HUES48 (cell line): ENCODE measurements at regions not wholly inside any gene's neighbourhood (a gene's known extent, or its start where the extent isn't known, plus 50 kb on each side); places are given as distances from the start of the nearest gene placed in this dataset.

Experiments used
- H3K27ac ChIP-seq: one replicate; pipeline ENCODE4 v1.7.0; 2013; ENCODE audit warnings: low read depth, low read length, inconsistent platforms
- H3K27me3 ChIP-seq: 2 replicates; pipeline ENCODE4 v1.6.1; 2013; ENCODE audit warnings: mild to moderate bottlenecking, low read length; ENCODE audit not compliant: control insufficient read depth, insufficient read depth
- H3K36me3 ChIP-seq: 2 replicates; pipeline ENCODE4 v1.6.1; 2013; ENCODE audit warnings: low read length; ENCODE audit not compliant: control insufficient read depth, insufficient read depth
- H3K4me1 ChIP-seq: 2 replicates; pipeline ENCODE4 v1.6.1; 2013; ENCODE audit warnings: mild to moderate bottlenecking, low read length; ENCODE audit not compliant: control insufficient read depth, insufficient read depth
- H3K4me3 ChIP-seq: 2 replicates; pipeline ENCODE4 v1.5.1; 2013; ENCODE audit warnings: mild to moderate bottlenecking, low read depth, low read length
- H3K9ac ChIP-seq: 2 replicates; pipeline ENCODE4 v1.6.1; 2013; ENCODE audit warnings: mild to moderate bottlenecking, low read depth, low read length, moderate library complexity
- H3K9me3 ChIP-seq: 2 replicates; pipeline ENCODE4 v1.6.1; 2013; ENCODE audit warnings: low read length; ENCODE audit not compliant: control insufficient read depth, insufficient read depth

DNA sequence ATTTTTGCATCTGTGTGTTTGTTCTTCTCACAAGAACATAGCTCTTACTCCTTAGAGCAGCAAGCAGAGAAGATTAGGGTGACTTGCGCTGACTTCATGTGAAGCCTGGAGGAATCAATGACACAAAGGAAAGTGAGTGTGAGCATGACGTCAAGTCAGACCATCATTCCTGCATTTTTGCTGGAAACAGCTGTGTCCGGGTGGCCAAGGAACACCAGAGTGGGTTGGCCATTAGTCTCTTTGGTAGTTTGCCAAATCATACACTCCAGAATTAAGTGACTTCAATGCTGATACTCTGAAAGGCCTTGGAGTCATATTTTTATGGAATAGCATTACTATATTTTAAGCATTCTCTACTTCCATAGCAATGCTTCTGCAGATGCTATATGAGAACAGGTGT lies 597.2 kb downstream of the DCDC2C start:
- no peaks in the 10 kb centered on the region for H3K4me1 ChIP-seq
- no peak overlapping the region for H3K27ac ChIP-seq
- no peaks in the 10 kb centered on the region for H3K36me3 ChIP-seq
- peaks cover 4% of the 10 kb centered on the region; the same call in 1 of the 2 replicates for H3K9me3 ChIP-seq
- no peak overlapping the region for H3K4me3 ChIP-seq
- no peak overlapping the region for H3K9ac ChIP-seq
- no peaks in the 10 kb centered on the region for H3K27me3 ChIP-seq

GRCh38 chr2:4324531-4324930 lies 621.2 kb downstream of the DCDC2C start:
- Histone ChIP-seq H3K9ac (no peak overlapping the region), H3K36me3 (no peaks in the 10 kb centered on the region), H3K9me3 (no peaks in the 10 kb centered on the region), H3K4me3 (no peak overlapping the region), H3K27me3 (no peaks in the 10 kb centered on the region), H3K4me1 (no peaks in the 10 kb centered on the region), H3K27ac (no peak overlapping the region)

- no peak overlapping the region for H3K27ac ChIP-seq
- no peaks in the 10 kb centered on the region for H3K27me3 ChIP-seq
- no peak overlapping the region for H3K9ac ChIP-seq
- H3K9me3 ChIP-seq, result peaks cover 10% of the 10 kb centered on the region
- H3K4me3 ChIP-seq, result no peak overlapping the region
- no peaks in the 10 kb centered on the region for H3K36me3 ChIP-seq
- H3K4me1 ChIP-seq, result no peaks in the 10 kb centered on the region
Measured at GRCh38 chr2:4336864-4337263, 633.5 kb downstream of the DCDC2C start.

DNA sequence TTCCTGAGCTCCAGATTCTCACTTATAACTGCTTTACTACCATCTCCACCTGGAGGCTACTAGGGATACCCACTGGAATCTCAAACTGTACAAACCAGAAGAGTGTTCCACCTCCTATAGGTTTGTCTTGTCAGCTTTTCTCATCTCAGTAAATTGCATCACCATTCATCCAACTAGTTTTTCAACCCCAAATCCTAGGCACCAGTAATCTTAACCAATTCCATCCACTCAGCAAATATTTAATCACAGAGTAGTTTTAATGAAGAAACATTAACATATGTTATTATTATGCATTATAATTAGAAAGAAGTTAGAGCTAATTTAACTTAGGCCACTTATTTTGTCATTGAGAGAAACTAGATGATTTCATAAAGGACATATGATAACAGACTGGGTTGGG lies 635.0 kb downstream of the DCDC2C start:
- Histone ChIP-seq H3K9me3 (peaks cover 16% of the 10 kb centered on the region), H3K4me3 (no peak overlapping the region), H3K9ac (no peak overlapping the region), H3K27me3 (no peaks in the 10 kb centered on the region), H3K36me3 (no peaks in the 10 kb centered on the region), H3K4me1 (no peaks in the 10 kb centered on the region), H3K27ac (no peak overlapping the region)

DNA sequence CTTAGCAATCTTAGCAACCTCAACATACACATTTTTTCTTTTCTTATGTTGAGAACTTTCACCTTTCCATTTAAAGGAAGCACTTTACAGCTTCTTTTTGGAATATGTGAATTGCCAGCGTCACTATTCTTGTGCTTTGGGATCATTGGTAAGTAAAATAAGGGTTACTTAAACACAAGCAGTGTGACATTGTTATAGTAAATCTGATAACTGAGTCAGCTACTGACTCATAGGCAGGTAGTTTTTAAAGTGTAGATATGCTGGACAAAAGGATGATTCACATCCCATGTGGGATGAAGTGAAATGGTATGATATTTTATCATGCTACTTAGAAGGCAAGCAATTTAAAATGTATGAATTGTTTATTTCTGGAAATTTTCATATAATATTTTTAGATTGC lies 637.2 kb downstream of the DCDC2C start:
- no peak overlapping the region for H3K9ac ChIP-seq
- H3K4me1 ChIP-seq, result no peaks in the 10 kb centered on the region
- no peaks in the 10 kb centered on the region for H3K27me3 ChIP-seq
- no peaks in the 10 kb centered on the region for H3K36me3 ChIP-seq
- no peak overlapping the region for H3K4me3 ChIP-seq
- H3K27ac ChIP-seq, result peak overlapping the region; percentile 79
- peaks cover 16% of the 10 kb centered on the region for H3K9me3 ChIP-seq

DNA sequence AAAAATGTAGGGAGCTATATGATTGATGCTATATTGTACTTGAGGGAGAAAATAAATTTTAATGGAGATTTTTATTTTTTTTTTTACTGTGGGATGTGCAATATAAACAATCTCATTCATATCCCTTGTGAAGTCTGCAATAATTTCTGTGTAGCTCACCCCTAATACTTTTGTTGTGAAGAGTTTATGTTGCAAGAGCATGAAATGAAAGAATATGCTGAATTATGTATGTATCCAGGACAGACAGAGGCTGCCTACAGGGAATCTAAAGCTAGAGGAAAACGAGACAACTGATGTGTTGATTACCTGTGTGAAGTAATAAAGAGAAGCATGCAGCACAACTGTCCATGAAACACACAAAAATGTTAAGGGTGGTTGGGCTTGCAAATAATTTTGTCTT lies 643.3 kb downstream of the DCDC2C start:
- no peak overlapping the region for H3K27ac ChIP-seq
- peaks cover 8% of the 10 kb centered on the region for H3K9me3 ChIP-seq
- no peaks in the 10 kb centered on the region for H3K36me3 ChIP-seq
- no peak overlapping the region for H3K4me3 ChIP-seq
- H3K4me1 ChIP-seq, result no peaks in the 10 kb centered on the region
- no peak overlapping the region for H3K9ac ChIP-seq
- no peaks in the 10 kb centered on the region for H3K27me3 ChIP-seq

GRCh38 chr2:4353668-4354067 lies 650.3 kb downstream of the DCDC2C start:
- Histone ChIP-seq H3K27me3 (no peaks in the 10 kb centered on the region), H3K36me3 (no peaks in the 10 kb centered on the region), H3K9ac (no peak overlapping the region), H3K27ac (no peak overlapping the region), H3K9me3 (0 out of 2 replicates have a peak, but pooled peaks cover 1% of the 10 kb centered on the region), H3K4me3 (no peak overlapping the region), H3K4me1 (no peaks in the 10 kb centered on the region)

DNA sequence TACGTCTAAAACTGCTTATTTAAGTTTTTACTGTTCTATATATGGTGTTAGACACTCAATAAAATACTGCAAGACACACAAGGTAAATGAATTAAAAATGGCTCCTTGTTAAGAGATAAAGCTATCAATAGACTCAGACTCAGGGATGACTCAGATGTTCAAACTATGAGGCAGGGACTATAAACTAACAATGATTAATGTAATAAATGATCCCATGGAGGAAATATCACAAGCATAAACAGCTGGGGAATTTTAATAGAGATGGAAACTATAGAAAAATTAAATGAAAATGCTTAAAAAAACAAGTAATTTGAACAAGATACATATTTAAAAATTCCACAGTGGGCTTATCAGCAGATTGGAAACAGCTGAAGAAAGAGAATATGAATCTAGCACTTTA lies 650.8 kb downstream of the DCDC2C start:
- H3K36me3 ChIP-seq, result no peaks in the 10 kb centered on the region
- no peaks in the 10 kb centered on the region for H3K27me3 ChIP-seq
- H3K4me3 ChIP-seq, result no peak overlapping the region
- H3K27ac ChIP-seq, result no peak overlapping the region
- 0 out of 2 replicates have a peak, but pooled peaks cover 5% of the 10 kb centered on the region for H3K9me3 ChIP-seq
- H3K9ac ChIP-seq, result no peak overlapping the region
- no peaks in the 10 kb centered on the region for H3K4me1 ChIP-seq

DNA sequence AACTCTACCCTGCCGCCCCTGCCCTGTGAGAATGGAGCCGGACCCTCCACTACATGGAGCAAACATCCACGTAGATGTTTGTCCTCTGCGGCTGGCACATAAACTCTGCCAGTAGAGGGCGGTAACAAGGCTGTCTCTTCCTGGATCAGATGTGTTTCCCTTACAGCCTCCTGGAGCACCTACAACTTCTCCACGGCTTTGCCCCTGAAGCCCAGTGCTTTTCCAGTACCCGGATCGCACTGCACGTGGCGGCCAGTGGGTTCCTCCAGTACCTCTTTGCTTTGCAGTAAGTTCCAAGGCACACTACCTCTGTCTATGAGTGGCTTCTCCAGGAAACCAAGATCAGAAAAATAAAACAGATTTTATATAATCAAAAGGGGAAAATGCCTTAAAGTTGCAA lies 651.3 kb downstream of the DCDC2C start:
- Histone ChIP-seq H3K9me3 (0 out of 2 replicates have a peak, but pooled peaks cover 10% of the 10 kb centered on the region), H3K27me3 (no peaks in the 10 kb centered on the region), H3K4me1 (no peaks in the 10 kb centered on the region), H3K36me3 (no peaks in the 10 kb centered on the region), H3K4me3 (no peak overlapping the region), H3K27ac (no peak overlapping the region), H3K9ac (no peak overlapping the region)

DNA sequence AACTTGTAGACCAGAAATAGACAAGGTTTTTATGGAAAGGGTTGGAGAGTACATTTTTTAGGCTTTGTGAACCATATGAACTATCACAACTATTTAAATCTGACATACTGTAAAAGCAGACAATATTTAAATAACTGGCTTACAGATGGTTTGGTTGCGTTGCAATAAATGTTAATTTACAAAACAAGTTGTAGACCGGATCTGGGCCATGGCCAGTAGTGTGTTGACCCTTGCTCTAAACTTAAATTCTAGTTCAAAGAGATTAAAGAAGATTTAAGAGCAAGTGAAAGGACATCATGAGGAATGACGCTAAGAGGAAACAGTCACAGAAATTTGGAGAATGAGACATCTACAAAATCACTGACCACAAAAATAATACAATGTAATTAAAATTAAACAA lies 652.7 kb downstream of the DCDC2C start:
- H3K9ac ChIP-seq, result no peak overlapping the region
- H3K4me3 ChIP-seq, result no peak overlapping the region
- no peaks in the 10 kb centered on the region for H3K27me3 ChIP-seq
- H3K9me3 ChIP-seq, result peaks cover 21% of the 10 kb centered on the region
- H3K36me3 ChIP-seq, result no peaks in the 10 kb centered on the region
- no peaks in the 10 kb centered on the region for H3K4me1 ChIP-seq
- no peak overlapping the region for H3K27ac ChIP-seq

GRCh38 chr2:4356541-4356940 lies 653.2 kb downstream of the DCDC2C start:
- peaks cover 25% of the 10 kb centered on the region for H3K9me3 ChIP-seq
- H3K9ac ChIP-seq, result no peak overlapping the region
- H3K4me1 ChIP-seq, result no peaks in the 10 kb centered on the region
- H3K4me3 ChIP-seq, result no peak overlapping the region
- no peaks in the 10 kb centered on the region for H3K27me3 ChIP-seq
- H3K36me3 ChIP-seq, result no peaks in the 10 kb centered on the region
- no peak overlapping the region for H3K27ac ChIP-seq

DNA sequence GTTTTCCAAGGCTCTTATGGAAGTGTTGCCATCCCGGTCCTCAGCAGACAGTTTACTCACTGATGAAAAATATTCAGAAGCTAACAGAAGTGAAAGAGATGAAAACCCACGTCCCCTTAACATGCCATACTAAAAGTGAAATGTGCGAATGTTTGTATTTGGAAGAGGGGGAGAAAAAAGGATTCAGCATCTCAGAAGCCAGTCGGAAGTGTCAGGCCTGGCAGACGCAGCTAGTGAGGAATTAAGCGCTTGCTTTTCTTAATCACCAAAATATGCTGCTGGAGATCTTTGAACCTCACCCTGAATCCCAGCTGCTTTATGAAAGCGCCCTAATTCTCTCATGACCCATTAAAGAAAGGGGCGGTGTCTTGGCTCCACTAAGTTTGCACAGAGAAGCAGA lies 653.7 kb downstream of the DCDC2C start:
- Histone ChIP-seq H3K9me3 (peaks cover 25% of the 10 kb centered on the region), H3K27ac (no peak overlapping the region), H3K9ac (no peak overlapping the region), H3K27me3 (no peaks in the 10 kb centered on the region), H3K36me3 (no peaks in the 10 kb centered on the region), H3K4me1 (no peaks in the 10 kb centered on the region), H3K4me3 (no peak overlapping the region)
